ENCODE measurements at regions not wholly inside any gene's neighbourhood (a gene's known extent, or its start where the extent isn't known, plus 50 kb on each side); places are given as distances from the start of the nearest gene placed in this dataset.
A peak's percentile ranks its signal among the peaks of the same experiment; 100 is the strongest.

GRCh38 chr6:167496707-167497106 is 171.8 kb downstream of the TTLL2 start:
- TF ChIP-seq CTCF (IDR thresholded peaks at IDR 0.05) (no peak), POLR2A (IDR thresholded peaks at IDR 0.05) (no peak)
- Histone ChIP-seq H3K4me1 (peaks cover 0 to 63% (median 26%) of the 10 kb centered on the region in 4 donors), H3K9me3 (no peaks in the 10 kb centered on the region), H3K36me3 (no peaks in the 10 kb centered on the region), H3K4me3 (peak overlapping the region in 1 of 3 donors; percentile 62), H3K27me3 (no peaks in the 10 kb centered on the region), H3K27ac (peak overlapping the region; percentile 45 to 93 (median 91))
- intact Hi-C loops (cut with DNase I) = no loop called here
- 61% methylated on average over 5 of the region's 7 CpGs for WGBS (ENCODE audit: insufficient coverage, low coverage, low lambda C conversion rate, missing lambda C conversion rate)
- no peak for DNase-seq
- ATAC-seq = no peak

- Histone ChIP-seq H3K4me1 (peaks cover 0 to 66% (median 26%) of the 10 kb centered on the region in 4 donors), H3K9me3 (no peaks in the 10 kb centered on the region), H3K27me3 (no peaks in the 10 kb centered on the region), H3K27ac (peak overlapping the region; percentile 63 to 93 (median 91)), H3K36me3 (no peaks in the 10 kb centered on the region), H3K4me3 (peak overlapping the region in 1 of 3 donors; percentile 40)
- ATAC-seq (peak; percentile 61 to 72 (median 63)), DNase-seq (peak; percentile 61 to 87 (median 86))
- 35% methylated on average over 14 of the region's 14 CpGs for WGBS (ENCODE audit: insufficient coverage, low coverage, low lambda C conversion rate, missing lambda C conversion rate)
- TF ChIP-seq CTCF (IDR thresholded peaks at IDR 0.05) (no peak), POLR2A (IDR thresholded peaks at IDR 0.05) (peak; percentile 5)
- intact Hi-C loops (cut with DNase I) = no loop called here
These were observed 172.7 kb downstream of the TTLL2 start for GRCh38 chr6:167497428-167498056.

GRCh38 chr6:167499161-167499660 is 174.3 kb downstream of the TTLL2 start:
- Histone ChIP-seq H3K9me3 (no peaks in the 10 kb centered on the region), H3K27me3 (no peaks in the 10 kb centered on the region), H3K4me1 (peaks cover 0 to 63% (median 24%) of the 10 kb centered on the region in 4 donors), H3K27ac (peak overlapping the region; percentile 63 to 93 (median 91)), H3K36me3 (no peaks in the 10 kb centered on the region), H3K4me3 (peak overlapping the region in 1 of 3 donors; percentile 40)
- intact Hi-C loops (cut with DNase I) = no loop called here
- 31% methylated on average over 7 of the region's 7 CpGs for WGBS (ENCODE audit: insufficient coverage, low coverage, low lambda C conversion rate, missing lambda C conversion rate)
- TF ChIP-seq POLR2A (IDR thresholded peaks at IDR 0.05) (peak; percentile 19), CTCF (IDR thresholded peaks at IDR 0.05) (no peak)
- peak; percentile 51 to 78 (median 70) for DNase-seq
- ATAC-seq = peak; percentile 44 to 68 (median 48)

- H3K4me1 ChIP-seq = peaks cover 0 to 47% (median 24%) of the 10 kb centered on the region in 4 donors
- peak overlapping the region in 2 of 3 donors; percentile 91 to 93 for H3K27ac ChIP-seq
- H3K9me3 ChIP-seq = no peaks in the 10 kb centered on the region
- DNase-seq = no peak
- intact Hi-C loops (cut with DNase I) = loop anchor here in 1 of 2 donors (10.0 kb wide), 1 partner anchor 244 kb away; no protein-coding TSS in a partner anchor
- H3K36me3 ChIP-seq = no peaks in the 10 kb centered on the region
- no peak for ATAC-seq
- H3K4me3 ChIP-seq = no peak overlapping the region
- WGBS (ENCODE audit: insufficient coverage, low coverage, low lambda C conversion rate, missing lambda C conversion rate) = no CpG with 5 or more reads among the region's 8 CpGs
- TF ChIP-seq POLR2A (IDR thresholded peaks at IDR 0.05) (no peak), CTCF (IDR thresholded peaks at IDR 0.05) (no peak)
- no peaks in the 10 kb centered on the region for H3K27me3 ChIP-seq
These were observed 176.1 kb downstream of the TTLL2 start for GRCh38 chr6:167500961-167501360.

All from right lobe of liver (tissue), 6 donors.